ENCODE measurements at regions not wholly inside any gene's neighbourhood (a gene's known extent, or its start where the extent isn't known, plus 50 kb on each side); places are given as distances from the start of the nearest gene placed in this dataset.
"Not testable (repeated sequence)": the region's sequence is repeated elsewhere in the genome, so short reads cannot be mapped to it uniquely, and the experiment has no call there.

DNA sequence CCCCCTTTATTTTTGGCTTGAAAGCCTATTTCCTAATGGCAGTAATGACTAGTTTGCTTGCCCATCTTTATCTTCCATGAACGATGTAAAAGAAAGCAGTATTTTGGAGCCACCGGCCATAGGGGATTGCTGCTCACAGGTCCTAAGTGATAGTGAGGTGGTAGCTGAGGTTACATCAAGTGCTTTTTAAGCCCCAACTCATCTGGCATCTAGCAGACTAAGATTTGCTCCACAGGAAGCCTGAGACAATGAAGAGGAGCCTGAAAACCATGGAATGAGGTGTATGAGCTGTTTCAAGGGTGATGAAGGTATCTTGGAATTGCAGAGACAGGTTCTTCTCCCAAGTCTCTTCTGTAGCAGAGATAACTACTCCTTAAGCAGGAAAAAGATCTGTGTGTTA lies 496.3 kb downstream of the XPNPEP1 start:
- no peak for DNase-seq (ENCODE audit: low read depth in 4 of 4, low spot score in 2 of 4)

DNA sequence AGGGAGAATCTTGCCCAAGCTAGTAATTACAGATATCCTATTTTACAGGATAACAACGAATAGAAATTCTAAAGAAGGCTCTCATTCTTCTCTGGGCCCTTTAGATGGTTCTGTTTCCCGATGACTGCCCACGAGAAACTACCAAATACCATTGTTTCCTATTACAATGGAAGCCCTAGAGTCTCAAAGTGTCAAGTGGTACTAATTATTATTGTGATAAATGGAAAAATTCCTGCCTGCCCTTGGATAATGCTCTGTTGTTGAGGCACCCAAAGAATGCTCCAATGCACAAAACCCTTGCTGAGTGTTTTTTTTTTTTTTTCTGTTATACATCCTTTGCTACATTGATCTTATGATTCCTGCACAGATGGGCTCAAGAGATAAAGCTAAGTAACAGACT lies 504.5 kb downstream of the XPNPEP1 start:
- no peak for DNase-seq (ENCODE audit: low read depth in 4 of 4, low spot score in 2 of 4)

DNA sequence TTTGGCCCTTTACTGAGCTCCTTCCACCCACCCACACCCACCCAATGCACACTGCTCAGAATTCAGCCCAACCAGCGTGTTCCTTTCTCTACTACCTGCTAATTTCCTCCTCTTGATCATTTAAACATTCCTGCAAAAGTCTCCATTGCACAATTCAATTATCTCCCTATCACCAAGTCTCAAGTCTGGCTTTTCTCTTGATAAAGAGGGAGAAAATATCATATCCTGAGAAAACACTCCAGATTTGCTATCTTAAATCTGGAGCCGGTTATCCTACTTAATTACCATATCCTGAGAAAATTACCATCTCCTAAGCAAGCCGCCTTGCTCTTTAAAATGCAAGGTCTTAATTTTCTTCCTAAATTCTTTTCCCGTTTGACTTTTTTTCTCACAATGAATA lies 505.5 kb downstream of the XPNPEP1 start:
- no peak for DNase-seq (ENCODE audit: low read depth in 4 of 4, low spot score in 2 of 4)

DNA sequence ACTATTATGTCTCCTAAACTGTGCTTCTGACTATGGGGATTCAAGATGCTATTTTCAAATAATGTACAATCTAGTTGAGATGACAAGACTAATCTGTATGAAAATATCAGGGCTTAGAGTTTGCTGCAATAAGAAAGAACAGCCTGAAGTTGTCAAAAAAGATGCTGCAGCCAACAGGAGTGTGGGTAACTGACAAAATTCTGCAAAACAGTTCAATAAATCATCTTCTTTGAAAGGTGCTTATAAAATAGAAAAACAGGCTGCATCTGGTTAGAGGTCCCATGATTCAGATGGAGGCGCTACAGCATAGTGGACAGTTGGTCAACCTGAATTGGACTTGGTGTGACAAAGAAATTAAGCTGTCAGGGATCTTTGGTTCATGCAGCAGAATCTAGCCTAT lies 511.0 kb downstream of the XPNPEP1 start:
- DNase-seq (ENCODE audit: low read depth in 4 of 4, low spot score in 2 of 4): no peak

GRCh38 chr10:109411917-109412316 lies 511.4 kb downstream of the XPNPEP1 start:
- peak in 3 of 4 donors; percentile 19 to 39 (median 22) for DNase-seq (ENCODE audit: low read depth in 4 of 4, low spot score in 2 of 4)

DNA sequence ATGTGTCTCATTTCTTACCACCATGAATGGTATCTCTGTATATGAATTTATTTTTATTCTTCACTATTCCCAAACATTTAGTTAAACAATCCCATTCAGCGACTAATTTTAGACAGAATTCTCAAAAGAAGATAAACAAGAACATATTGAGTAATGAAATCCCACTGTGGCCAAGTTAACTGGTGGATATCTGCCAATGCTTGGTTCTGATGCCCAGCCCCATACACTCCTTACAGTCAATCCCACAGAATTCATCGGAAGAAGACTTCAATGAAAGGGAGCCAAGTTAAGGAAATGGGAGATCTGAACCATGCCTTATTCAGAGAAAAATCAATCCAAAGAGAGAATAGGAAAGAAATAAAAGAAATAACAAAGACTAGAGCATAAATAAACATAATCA lies 518.0 kb downstream of the XPNPEP1 start:
- no peak for DNase-seq (ENCODE audit: low read depth in 4 of 4, low spot score in 2 of 4)

- DNase-seq (ENCODE audit: low read depth in 4 of 4, low spot score in 2 of 4): no peak
These were observed 519.8 kb downstream of the XPNPEP1 start for GRCh38 chr10:109403551-109403950.

DNA sequence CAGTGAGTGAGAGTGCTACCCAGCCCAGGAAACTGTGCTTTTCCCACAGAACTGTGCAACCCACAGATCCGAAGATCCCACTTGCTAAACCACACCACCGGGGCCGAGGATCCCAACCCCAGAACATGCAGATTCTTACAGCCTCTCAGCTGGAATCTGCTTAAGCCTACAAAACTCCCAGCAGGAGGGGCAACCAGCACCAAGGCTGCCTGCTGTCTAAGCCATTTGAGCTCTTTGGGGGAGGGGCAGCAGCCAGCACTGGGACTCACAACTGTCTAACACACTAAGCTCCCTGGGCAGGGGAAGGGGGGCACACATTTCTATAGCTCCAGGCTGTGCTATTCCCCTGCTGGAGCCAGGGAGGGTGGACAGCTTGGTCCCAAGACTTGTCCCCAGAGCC lies 529.9 kb downstream of the XPNPEP1 start:
- no peak for DNase-seq (ENCODE audit: low read depth in 4 of 4, low spot score in 2 of 4)

GRCh38 chr10:109386921-109387320 lies 536.4 kb downstream of the XPNPEP1 start:
- no peak for DNase-seq (ENCODE audit: low read depth in 4 of 4, low spot score in 2 of 4)

DNA sequence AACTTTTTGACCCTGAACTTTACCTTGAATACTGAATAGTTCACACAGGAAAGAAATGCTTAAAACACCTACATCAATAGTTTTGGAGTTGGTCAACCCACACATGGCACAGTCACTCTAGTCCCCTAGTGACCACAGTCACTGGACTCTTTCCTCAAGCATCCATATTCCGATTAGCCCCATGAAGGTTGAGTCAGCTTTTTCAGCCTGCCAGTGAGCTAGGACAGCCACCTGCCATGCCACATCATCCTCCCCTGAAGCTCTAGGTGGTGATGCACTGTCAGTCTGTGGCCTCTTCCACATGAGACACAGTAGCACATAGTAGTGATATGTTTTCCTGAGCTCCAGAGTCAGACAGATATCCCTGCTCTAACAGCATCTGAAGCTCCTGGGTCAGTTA lies 537.2 kb downstream of the XPNPEP1 start:
- DNase-seq (ENCODE audit: low read depth in 4 of 4, low spot score in 2 of 4): no peak

- no peak for DNase-seq (ENCODE audit: low read depth in 4 of 4, low spot score in 2 of 4)
These were observed 544.1 kb downstream of the XPNPEP1 start for GRCh38 chr10:109379186-109379585.

- no peak for DNase-seq (ENCODE audit: low read depth in 4 of 4, low spot score in 2 of 4)
These were observed 549.1 kb downstream of the XPNPEP1 start for GRCh38 chr10:109374215-109374614.

DNA sequence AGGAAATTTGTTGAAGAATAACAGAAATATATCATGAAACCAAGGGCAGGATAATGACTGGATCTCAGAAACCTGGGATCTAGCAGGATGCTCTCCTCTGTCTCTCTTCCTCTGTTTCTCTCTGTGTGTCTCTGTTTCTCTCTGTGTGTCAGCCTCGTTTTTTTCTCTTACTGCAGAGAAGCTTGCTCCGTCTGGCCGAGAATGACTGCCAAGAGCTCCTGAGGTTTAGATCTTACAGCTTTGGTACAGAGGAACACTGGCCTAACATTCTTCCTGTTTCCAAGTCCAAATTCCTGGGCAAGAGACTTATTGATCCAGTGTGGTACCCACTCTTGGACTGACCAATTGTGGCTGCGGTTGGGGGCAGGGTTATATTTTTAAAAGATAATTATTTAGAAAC lies 564.0 kb downstream of the XPNPEP1 start:
- DNase-seq (ENCODE audit: low read depth in 4 of 4, low spot score in 2 of 4): no peak

GRCh38 chr10:109358325-109358724 lies 565.0 kb downstream of the XPNPEP1 start:
- peak in 1 of 4 donors; percentile 3 for DNase-seq (ENCODE audit: low read depth in 4 of 4, low spot score in 2 of 4)

DNA sequence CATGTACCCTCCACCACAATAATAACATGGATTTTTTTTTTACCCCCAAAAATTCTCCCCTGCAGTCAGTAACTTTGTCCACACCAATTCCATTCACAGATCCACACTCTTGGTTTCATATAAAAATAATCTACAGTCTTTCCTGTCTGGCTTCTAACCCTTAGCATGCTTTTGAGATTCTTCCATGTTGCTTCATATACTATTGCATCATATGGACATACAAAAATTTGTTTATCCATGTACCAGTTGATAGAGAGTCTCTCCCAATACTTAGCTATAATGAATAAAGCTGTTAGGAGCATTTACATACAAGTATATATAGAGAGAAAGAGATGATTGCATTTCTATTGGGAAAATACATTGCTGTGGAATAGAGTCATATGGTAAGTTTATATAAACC lies 575.0 kb downstream of the XPNPEP1 start:
- no peak for DNase-seq (ENCODE audit: low read depth in 4 of 4, low spot score in 2 of 4)

GRCh38 chr10:109343293-109343692 lies 580.0 kb downstream of the XPNPEP1 start:
- no peak for DNase-seq (ENCODE audit: low read depth in 4 of 4, low spot score in 2 of 4)

- DNase-seq (ENCODE audit: low read depth in 4 of 4, low spot score in 2 of 4): no peak
These were observed 581.3 kb downstream of the XPNPEP1 start for GRCh38 chr10:109341986-109342385.

GRCh38 chr10:109328001-109328400 lies 595.3 kb downstream of the XPNPEP1 start:
- no peak for DNase-seq (ENCODE audit: low read depth in 4 of 4, low spot score in 2 of 4)

GRCh38 chr10:109327266-109327665 lies 596.0 kb downstream of the XPNPEP1 start:
- DNase-seq (ENCODE audit: low read depth in 4 of 4, low spot score in 2 of 4): no peak

GRCh38 chr10:109324721-109325120 lies 598.6 kb downstream of the XPNPEP1 start:
- no peak for DNase-seq (ENCODE audit: low read depth in 4 of 4, low spot score in 2 of 4)

- DNase-seq (ENCODE audit: low read depth in 4 of 4, low spot score in 2 of 4): no peak
These were observed 605.5 kb downstream of the XPNPEP1 start for GRCh38 chr10:109317746-109318366.

DNA sequence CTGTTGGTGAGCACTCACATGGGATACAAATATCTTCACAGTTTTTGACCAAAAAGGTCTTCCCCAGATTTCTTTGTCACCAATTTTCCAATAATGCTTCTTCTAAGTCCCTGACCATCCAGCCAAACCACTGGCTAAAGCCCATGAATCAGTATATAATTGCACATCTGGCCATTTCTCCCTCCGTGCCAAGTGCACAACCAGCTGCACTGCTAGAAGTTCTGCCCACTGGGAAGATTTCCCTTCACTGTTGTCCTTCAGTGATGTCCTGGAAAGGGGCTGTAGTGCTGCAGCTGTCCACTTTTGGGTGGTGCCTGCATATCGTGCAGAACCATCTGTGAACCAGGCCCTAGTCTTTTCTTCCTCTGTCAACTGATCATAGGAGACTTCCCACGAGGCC lies 609.3 kb downstream of the XPNPEP1 start:
- not testable (repeated sequence) for DNase-seq (ENCODE audit: low read depth in 4 of 4, low spot score in 2 of 4)

GRCh38 chr10:109312555-109312954 lies 610.8 kb downstream of the XPNPEP1 start:
- DNase-seq (ENCODE audit: low read depth in 4 of 4, low spot score in 2 of 4): not testable (repeated sequence)

All from left renal cortex interstitium (tissue), 4 donors.